HG02759 (cell line): ENCODE measurements at regions not wholly inside any gene's neighbourhood (a gene's known extent, or its start where the extent isn't known, plus 50 kb on each side); places are given as distances from the start of the nearest gene placed in this dataset.

Experiments
- ATAC-seq: cut with Tn5 transposase; IDR thresholded peaks from one replicate; pipeline ENCODE4 v1.9.1; 2021; ENCODE audit warnings: mild to moderate bottlenecking, moderate library complexity; ENCODE audit not compliant: unreplicated experiment

DNA sequence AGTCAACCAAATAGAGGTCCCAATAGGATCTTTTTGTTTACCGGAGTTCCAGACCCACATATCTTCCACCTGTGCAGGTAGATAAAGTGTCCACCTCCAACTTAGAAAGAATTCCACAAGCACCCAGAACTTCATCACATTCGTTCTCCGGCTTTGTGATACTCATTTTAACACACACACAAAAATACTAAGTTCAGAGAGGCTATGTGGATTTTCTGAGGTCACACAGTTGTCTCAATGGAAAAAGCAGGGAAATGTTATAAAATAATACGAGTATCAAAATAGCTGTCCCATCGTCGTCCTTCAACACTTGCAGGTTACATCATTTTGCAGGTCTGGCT lies 137.5 kb downstream of the TMCO5A start:
- no peak for ATAC-seq

GRCh38 chr15:38072348-38073177 lies 138.1 kb downstream of the TMCO5A start:
- ATAC-seq, result peak; percentile 77

DNA sequence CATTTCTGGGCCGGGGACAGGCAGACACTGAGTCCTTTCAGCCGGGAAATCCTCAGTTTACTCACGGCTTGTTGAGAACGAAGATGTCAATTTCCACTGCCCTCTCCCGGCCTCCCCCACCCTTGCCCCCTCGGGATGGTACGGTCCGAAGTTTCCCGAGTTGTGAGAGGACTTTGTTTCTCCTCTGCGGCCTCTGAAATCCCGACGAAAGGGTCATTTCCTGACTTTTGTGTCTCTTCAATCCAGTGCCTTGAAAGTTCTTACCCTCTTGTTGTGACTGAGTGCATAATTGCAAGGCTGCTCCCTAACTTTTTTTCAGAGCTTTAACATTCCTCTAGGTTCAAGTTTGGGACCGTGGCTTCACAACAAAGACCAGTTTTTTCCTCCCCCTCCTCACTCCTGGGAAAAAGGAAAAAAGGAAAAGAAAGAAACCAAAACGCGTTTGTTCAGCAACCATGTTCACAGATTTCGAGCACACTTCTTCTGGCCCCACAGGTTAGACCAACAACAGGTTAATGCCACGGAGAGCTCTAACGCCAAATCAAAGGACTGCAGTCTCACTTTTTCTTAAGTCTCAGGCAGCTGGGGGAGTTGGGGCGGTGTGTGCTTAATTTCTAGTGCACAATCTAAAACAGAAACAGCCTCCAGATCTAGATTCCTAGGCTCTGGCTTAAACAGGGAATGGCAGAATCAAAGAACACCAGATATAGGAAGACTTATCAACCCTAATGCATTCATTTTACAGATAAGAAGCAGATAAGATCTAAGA lies 138.9 kb downstream of the TMCO5A start:
- no peak for ATAC-seq

GRCh38 chr15:38074029-38074428 lies 139.6 kb downstream of the TMCO5A start:
- no peak for ATAC-seq

- no peak for ATAC-seq
Observed at GRCh38 chr15:38075466-38075865, 141.0 kb downstream of the TMCO5A start.

DNA sequence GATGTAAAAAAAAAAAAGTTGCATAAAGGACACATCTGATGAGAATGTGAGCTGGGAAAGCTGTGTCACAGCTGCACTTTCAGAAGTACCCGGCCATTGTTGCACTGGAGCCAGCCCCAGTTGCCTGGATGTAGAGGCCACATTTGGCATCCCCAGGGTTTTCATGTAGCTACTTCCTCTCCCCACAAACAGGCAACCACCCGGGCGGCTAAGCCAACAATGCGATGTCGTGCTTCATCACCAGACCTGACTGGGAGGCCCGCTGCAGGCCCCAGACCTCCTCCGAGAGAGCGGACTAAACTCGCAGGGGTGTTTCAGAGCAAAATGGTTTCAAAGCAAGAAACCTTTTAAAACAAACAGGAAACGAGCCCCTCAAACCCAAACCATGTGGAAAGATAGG lies 142.3 kb downstream of the TMCO5A start:
- ATAC-seq, result no peak

- ATAC-seq, result no peak
Observed at GRCh38 chr15:38079236-38079635, 144.8 kb downstream of the TMCO5A start.

DNA sequence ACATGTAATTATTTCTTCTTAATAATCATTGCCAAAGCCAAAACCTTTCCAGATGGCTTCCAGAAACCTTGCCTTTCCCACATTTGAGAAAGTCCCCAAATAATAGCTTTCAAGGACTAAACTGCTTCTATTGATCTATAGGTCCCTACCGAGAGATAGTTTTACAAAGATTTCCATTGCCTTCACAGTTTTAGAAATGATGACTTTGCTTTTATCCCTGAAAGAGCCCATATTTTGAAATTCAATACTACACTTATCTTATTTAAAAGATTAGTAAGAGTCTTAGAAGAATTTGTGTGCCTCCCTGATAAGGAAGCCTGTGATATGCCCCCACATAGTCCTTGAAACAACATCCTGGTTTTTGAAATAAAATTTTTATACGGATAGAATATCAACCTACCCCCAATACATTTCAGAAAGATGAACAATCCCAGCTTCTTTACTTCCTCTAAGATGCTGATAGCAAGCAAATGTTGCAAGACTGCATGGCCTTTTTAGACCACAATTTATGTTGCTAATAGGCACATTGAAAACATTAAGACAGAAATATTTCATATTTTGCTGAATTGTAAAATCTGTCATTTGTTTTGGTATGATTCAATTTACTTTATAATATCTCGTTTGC lies 146.3 kb downstream of the TMCO5A start:
- ATAC-seq, result no peak

GRCh38 chr15:38084289-38084688 lies 149.8 kb downstream of the TMCO5A start:
- ATAC-seq, result peak; percentile 71

- ATAC-seq, result peak; percentile 86
Observed at GRCh38 chr15:38085114-38085513, 150.7 kb downstream of the TMCO5A start.

DNA sequence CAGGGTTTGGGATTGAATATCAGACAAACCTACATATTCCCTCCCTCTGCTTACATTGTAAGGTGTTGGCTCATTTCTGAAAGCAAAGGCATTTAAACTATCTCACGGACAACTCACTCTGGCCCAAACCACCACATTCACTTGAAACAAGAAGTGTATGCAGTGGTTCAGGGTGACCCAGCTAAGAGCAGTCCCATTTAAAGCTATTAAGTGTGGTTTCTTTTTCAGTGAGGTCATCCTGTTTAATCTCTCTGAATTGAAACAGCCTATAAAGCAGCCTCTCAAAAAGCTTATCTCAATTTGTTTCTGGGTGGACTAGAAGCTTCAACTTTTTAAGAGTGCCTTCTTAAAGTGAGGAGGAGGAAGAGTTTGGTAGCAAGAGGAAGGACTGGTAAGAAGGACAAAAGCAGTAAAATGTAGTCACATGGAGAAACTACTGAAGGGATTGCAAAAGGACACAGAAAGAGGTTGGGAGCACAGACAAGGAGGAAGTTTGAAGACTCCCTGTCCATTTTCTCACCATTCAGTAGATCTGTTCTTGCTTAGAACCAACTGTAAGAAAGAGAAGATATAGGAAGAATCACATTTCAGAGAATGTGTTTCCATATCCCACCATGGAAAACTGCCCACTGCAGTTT lies 151.6 kb downstream of the TMCO5A start:
- ATAC-seq, result peak; percentile 36

DNA sequence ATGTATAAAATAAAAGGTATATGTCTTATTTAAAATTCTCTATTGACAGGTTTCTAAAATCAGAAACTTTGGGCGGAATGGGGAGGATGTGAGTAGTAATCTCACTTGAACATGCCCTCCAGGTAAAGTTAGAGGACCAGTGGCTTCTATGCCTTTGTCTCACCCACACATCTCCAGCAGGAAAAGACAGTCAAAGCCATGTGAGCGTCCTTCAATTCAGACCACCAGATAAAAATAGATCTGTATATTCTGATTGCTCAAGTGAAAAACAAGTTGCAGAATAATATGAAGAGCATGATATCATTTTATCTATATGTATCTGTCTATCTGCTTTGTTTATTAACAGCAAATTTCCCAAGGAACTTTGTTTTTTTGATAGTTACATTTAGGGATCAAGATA lies 152.2 kb downstream of the TMCO5A start:
- ATAC-seq, result no peak

GRCh38 chr15:38088971-38089370 lies 154.5 kb downstream of the TMCO5A start:
- no peak for ATAC-seq

DNA sequence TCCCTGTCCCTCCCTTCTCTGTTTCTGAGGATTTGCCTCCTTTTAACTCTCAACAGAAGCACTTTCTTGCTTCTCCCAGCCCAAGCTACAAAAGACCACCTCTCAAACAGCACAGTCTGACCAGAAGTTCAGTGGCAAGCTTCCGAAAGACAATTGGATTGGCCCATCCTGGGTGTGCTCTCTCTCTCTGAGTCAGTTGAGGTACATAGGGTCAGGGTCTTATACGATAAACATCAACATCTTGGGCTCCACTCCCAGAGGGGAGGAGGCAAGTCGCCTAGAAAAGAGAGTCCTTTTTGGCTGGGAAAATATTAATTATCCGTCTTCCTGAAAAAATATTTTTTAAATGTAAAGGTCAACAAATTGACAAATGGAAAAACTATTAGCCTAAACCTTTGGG lies 155.8 kb downstream of the TMCO5A start:
- no peak for ATAC-seq

- ATAC-seq, result no peak
Observed at GRCh38 chr15:38090678-38091077, 156.2 kb downstream of the TMCO5A start.

- ATAC-seq, result no peak
Observed at GRCh38 chr15:38091078-38091645, 156.7 kb downstream of the TMCO5A start.

DNA sequence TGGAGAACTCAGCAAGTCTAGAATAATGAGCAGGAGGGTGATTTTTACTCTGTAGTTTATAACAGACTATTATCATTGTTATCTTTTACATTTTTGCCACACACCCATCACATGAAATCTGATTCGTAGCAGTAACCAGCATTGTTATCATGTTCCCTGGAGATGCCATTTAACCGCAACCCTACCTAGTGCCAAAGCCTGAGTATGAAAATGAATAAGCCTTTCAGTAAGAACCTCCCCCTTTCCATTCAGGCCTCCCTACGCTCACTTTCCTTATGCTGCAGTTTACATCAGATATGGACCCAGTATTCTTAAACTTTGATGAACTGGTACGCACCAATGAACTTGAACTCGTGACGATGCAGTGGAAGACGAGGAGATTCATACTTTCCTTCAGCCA lies 158.7 kb upstream of the SPRED1 start:
- ATAC-seq, result no peak

DNA sequence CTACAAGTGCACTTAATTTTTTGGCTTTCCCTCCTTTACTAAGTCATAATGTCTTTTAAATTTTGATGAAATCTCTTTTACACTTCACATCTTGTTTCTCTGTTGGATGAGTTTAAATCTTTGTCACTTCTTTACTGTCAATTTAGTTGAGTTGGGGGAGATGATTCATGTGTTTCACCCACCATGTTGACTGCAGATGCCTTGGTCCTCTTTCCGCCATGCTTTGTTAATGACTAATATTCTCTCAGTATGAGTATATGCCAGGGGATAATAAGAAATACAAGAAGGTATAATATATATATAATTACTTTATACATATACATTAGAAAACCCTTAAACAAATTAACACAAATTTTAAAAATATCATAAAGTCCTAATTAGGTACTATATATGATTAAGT lies 149.7 kb upstream of the SPRED1 start:
- ATAC-seq, result no peak

DNA sequence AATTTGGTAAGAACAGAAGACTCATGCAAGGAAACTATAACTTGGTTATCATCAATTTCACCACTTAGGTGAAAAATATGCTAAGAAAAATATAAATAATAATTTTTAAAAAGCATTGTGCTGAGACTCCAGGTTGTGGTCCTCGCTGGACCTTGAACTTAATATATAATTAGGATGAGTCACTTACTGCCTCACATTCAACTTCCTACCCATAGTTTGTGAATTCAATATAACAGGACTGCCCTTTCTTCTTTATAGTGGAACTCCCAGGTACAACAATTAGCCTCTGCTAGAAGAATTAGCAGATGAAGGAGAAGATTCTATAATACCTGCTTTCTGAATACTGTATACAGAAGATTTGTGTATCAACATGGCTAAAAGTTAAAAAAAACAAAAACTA lies 149.1 kb upstream of the SPRED1 start:
- no peak for ATAC-seq

DNA sequence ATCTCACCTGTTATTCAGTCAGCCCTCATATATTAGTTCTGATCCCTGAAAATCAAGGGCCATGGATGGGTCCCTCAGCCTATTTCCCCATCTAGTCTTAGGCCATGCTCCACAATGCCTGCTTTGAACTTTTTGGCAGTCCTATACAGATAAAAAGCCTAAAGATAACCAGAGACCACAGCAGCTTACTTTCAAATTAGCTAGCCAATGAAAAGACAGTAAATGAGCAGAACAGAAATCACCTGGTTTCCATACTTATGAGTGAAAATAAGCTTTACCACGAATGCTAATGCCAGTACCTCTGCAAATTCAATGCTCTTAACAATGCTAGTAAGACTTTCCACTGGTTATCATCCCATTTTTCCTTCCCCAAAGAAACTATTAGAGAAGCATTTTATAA lies 141.6 kb upstream of the SPRED1 start:
- ATAC-seq, result peak; percentile 47

DNA sequence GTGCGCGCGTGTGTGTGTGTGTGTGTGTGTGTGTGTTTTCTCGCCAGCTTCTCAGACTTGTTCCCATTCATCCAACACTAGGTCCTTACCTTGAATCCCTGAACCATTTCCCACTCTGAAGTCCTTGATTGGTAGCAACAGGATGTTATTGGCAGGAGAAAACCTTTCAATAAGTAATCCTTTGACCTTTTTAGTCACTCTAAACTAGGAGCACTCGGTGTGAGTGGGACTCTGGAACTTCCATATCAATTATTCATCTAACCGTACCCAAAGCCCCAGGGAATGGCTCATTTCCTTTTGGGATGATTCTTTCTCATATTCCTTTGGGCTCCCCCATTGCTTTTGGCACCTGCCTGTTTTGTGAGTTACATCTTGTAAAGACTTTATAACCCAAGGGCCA lies 140.2 kb upstream of the SPRED1 start:
- ATAC-seq, result no peak
